Central memory CD4-positive, alpha-beta T cell (primary cell): ENCODE measurements at regions not wholly inside any gene's neighbourhood (a gene's known extent, or its start where the extent isn't known, plus 50 kb on each side); places are given as distances from the start of the nearest gene placed in this dataset.

Source experiments
- DNase-seq: peaks from one replicate; pipeline ENCODE4 v3.0.0; 2022

DNA sequence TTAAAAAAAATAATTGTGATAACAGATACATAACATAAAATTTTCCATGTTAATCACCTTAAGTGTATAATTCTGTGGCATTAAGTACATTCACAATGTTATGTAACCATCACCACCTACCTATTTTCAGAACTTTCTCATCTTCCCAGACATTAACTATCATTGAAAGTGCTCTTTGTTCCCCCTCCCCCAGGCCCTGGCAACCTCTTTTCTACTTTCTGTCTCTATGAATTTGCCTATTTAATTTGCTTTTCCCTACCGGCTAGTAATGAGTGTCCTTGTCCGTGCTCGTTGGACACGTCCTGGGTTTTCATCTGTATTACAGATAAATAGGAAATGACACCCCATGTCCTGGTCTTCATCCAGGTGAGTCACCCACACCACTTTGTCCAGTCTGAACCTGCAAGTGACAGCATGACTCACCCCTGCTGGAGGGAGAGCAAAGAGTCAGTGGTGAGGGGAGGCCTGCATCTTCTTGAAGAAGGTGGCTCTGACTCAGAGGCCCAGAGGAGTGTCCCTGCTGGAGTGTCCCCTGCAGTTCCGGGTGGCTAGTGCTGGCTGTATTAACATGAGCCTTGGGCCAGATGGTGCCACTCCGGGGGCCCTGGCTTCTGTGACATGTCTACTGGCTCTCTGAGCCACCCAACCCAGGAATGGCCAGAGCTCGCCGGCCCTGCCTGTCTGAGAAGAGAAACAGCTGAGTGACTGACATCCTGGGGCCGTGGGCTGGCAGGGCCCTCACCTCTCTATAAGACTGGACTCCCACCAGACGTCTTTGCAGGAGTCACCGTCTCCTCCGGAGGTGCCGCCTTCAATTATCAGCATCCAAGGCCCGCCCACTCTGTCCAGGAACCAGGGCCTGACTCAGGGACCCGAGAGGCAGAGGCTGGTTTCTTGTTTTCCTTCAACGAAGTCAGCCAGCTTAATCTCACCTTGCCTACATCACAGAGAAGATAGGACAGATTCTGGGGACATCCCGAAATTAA, 503.2 kb upstream of the MKI67 start:
- no peak for DNase-seq

DNA sequence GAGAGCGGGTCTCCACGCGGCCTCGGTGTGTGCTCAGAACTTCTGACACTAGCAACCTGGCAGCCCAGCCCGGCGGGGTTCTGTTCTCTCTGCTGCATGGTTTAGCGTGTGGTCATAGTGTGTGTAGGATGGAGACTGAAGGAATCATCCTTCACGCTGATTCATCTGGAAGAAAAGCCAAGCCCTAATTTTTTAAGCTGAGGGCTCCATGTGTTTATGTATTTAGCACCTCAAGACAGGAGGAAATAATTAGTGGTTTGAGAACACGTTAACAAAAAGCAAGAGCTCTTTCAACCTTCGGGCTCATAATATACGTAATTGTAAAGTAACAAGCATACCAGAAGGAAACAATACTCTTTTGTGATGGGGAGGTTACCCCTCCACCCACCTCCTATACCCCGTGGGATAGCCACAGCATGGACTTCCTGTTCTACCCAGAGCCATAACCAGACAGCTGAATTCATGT, 504.6 kb upstream of the MKI67 start:
- DNase-seq = no peak

DNA sequence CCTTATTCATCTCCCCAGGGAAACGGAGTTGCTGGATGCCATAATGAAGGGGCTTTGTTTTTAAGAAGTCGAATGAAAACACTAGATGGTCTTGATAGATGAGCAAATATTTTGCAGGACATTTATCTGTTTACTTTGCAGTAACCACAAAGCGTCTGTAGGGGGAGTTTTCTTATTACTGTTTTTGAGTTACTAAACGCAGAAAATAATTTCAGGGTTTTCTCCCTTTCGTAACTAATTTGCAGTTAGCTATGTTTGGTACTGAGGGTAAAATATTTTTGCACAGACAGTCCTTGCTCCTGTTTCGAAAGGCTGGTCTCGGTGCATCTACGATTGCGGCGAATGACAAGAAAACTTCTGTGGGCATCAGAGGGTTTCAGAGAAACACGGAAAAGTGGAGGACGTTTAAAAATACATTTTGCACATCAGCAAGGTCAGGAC, 505.6 kb upstream of the MKI67 start:
- DNase-seq = no peak

DNA sequence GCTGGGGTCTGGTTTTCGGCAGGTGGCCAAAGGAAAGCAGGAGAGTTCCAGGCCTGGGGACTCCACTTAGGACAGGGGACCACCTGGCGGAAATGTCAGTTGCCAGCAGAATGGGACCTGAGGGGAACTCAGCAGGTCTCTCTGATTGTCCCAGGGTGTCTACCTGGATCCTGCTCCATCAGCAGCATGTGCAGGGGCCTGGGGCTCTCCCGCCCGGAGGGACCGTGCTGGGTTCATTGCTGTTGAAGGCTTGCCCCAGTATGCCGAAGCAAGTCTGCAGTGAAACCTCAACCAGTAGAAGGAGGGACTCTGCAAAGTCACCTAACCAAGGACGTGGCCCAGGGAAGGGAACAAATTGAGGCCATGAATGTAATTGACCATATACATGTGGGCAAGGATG, 506.5 kb upstream of the MKI67 start:
- DNase-seq = no peak

DNA sequence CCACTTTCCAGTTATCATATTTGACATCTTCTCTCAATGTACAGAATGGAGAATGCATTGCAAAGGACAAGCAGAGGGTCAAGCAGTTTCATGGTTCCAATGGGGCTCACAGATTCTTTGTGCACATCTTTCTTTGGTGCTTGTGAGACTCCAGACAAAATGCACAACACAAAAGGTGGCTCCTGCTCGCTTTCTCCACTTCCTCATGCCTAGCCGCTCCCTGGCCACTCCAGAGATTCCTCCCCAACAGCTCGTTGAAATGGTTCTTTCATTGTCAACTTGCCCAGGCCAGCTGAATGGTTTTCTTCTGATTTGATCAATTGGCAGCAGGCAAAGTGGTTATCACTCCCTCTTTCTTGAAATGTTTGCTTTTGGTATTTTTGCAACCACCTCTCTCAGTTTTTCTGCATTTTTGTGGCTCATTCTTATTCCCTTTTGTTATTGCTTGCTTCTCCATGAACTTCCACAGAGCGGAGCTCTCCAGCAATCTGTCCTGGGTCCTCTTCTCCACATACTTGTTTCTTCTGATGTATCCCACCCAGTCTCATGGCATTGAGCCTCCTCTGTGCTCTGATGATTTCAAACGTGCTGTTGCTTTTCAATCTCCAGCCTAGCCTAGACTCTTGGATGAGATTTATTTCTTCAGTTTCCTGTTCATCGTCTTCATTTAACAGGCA, 507.8 kb upstream of the MKI67 start:
- no peak for DNase-seq

DNA sequence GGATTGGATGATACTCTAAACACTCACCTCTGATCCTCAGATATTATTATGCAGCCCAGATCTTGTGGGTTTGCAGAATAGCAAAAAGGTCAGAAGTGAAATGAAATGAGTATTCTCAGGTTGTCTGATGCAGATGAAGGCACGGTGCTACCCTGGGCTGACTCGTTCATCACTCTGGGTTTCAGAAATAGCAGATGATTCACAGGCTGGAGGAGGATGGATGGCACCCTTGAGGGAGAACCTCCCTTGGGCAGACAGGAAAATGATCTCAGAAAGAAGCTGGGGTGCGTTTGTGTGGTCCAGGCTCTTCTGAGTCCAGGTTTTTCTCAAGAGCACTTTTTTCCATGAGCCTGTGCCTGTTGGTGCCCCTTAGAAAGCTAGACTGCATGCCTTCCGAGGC, 515.8 kb upstream of the MKI67 start:
- no peak for DNase-seq

DNA sequence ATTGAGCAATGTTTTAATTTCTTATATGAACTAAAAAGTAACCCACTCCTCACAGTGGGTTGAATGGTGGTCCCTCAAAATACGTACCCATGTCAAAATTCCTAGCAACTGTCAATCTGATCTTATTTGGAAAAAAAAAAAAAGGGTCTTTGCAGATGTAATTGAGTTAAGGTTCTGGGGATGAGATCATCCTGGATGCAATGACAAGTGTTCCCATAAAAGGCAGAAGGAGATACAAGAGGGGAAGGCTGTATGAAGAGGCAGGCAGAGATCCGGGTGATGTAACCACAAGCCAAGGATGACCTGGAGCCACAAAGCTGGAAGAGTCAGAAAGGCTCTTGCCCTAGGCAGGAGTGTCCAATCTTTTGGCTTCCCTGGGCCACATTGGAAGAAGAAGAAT, 516.3 kb upstream of the MKI67 start:
- no peak for DNase-seq

DNA sequence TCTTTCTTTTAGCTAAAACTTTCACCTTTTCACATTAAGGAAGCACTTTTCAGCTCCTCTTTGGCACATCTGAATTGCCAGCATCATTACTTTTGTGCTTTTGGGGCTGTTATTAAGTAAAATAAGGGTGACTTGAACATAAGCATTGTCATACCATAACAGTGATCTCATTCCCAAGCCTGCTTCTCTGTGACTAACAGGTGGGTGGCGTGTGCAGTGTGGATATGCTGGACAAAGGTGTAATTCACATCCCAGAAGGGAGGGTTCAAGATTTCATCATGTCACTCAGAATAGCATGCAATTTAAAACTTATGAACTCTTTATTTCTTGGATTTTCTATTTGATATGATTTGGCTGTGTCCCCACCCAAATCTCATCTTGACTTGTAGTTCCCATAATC, 517.4 kb upstream of the MKI67 start:
- no peak for DNase-seq

DNA sequence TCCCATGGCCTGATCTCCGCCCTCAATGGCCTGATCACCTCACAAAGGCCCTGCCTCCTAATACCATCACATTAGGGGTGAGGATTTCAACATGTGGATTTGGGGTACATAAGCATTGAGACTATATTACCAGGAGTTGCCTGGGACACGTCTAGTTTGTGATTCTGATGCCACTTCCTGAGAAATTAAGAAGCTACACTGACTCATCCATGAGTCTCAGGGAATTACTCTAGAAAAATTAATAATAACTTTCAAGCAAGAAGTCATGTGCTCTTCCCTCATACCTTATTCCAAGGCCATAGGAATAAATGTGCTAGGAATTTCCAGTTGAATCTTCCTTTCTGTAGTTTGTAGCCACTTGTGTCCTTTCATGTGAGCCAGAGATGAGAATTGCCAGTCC, 519.3 kb upstream of the MKI67 start:
- DNase-seq = no peak

DNA sequence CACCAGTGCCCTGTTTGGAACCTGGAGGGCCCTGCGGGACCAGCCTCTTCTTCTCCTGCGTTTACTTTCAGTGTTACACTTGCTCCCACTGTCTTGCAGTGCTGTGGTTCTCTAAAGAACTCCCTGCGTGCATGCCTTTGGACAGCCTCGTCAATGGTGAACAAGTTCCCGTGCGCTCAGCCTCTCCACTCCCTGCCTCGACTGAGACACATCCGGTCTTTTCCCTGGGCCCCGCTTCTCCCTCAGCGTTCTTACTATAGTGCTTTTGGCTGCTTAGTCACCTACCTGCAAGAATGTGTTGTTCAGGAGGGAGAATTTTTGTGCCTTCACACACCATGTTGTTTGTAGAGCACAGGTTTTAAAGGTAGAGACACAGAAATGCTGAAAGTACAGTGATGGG, 520.7 kb upstream of the MKI67 start:
- no peak for DNase-seq

DNA sequence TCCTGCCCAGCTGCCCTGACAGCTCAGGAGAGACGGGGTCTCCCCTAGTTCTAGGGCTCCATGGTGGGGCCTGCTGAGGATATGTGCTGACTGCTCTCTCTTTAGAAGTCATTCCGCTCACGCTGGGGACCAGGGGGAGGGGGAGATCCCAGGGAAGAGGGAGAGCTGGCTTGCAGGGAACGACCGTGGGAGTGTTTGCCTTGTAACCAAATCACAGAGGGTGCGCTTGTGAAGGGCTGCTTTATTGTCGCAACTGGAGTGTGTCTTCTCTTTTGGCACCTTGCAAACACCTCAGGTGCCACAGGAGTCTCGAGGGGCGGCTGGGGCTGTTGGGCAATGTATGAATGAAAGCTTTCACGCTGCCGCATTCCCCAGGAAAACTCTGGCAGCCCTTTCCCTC, 531.3 kb upstream of the MKI67 start:
- no peak for DNase-seq

DNA sequence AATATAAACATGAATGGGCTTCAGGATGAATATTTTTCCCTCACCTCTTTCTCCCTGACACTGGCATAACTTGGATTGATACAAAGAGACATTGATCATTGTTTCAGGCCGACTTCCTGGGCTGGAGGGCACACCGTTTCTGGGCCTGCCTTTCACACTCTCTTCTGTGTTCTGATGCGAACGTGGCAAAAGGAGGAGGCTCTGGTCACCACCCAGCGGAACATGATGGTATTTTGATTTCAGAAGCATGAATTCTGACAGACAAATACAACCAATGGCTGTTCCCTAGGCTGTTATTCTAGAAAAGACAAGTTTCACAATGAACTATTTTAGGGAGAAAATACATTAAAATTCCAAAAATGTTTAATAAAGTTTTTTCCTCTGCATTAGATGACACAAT, 534.5 kb upstream of the MKI67 start:
- no peak for DNase-seq

DNA sequence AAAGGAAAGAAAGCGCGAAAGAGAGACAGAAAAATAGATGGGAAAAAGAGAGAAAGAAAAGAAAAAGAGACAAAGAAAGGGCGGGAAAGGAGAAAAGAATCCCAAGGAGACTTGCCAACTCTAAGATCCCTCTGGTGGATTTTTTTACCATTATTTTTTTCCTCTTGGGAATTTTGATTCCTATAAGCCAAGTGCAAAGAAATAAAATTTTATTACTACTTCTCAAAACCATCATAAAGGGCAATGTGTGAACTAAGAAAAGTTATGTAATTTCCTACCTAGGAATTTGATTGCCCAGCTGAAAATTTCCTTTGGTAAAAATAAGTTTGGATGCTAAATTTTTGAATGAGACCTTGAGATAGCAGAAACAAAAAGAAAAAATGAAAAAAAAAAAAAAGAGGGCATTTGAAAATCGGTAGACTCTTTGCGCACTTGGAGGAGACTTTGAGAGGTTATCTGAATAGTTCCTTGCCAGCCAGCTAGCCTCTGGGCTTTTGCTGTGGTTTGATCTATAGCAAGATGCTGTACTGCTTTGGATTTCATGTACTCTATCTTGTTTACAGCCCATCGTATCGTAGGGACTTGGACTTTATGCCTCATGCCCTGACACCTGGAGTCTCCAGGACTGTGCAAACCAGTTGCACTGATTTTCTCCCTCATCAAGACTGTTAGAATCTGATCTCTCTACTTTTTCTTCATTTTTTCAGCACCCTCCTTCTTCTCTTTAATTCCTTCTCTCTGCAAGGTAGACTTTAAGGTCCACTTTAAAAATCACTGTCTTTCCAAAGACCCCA, 535.4 kb upstream of the MKI67 start:
- no peak for DNase-seq

DNA sequence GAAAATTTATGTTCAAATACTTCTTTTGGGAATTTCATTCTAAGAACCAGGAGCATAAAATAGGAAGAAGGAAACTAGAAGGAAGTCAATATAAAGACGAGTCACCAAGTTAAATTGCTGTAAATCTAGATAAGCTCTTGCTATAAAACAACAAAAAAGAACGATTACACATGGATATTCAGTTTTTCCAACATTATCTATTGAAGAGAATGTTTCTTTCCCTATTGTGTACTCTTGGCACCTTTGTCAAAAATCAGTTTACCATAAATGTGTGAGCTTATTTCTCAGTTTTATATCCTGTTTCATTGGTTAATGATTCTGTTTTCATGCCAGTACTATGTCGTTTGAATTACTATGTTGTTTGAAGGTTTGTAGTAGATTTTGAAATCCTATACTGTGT, 536.3 kb upstream of the MKI67 start:
- no peak for DNase-seq

DNA sequence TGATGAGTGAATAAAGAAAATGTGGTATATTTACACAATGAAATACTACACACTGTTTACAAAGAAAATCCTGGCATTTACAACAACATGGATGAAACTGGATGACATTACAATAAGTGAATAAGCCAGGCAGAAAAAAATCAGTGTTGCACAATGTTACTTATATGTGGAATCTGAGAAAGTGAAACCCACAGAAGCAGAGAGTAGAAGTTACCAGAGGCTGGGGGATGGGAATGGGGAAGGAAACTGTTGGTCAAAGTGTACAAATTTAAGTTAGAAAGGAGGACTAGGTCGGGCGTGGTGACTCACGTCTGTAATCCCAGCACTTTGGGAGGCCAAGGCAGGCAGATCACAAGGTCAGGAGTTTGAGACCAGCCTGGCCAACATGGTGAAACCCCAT, 538.5 kb upstream of the MKI67 start:
- DNase-seq = no peak

DNA sequence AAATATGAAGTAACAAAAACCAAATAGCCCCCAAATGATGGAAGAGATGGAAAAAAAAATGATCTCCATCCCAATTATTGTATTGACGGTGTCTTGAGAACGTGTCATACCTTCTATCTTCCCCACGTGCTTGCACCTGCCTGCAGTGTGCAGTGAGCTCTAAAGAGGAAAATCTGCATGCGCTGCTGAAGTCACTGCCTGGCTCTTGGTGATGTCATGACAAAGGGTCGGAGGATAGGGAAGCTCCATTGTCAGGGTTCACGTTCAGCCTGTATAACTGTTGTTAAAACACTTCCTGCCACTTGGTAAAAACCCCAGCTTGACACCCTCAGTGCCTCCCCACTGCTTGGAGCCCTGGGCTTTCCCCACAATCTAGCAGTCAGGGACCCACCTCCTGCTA, 549.2 kb upstream of the MKI67 start:
- DNase-seq = no peak

DNA sequence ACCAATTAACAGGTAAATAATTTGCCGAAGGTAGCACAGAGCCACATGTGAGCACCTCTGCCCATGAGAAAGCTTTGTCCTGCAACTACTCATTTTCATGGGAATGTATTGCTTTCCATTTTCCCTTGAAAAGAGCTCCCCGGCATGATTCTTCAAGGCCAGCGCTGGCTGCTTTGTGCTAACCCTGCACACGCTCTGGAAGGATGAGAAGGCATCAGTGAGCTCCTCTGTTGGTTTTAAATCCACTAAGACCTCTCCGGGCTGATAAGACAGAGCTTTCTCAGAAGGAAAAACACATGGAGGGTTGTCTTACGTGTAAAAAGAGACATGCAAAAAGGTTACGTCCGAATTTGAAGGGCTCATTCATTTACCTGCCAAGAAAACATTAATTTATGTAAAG, 553.9 kb upstream of the MKI67 start:
- no peak for DNase-seq

DNA sequence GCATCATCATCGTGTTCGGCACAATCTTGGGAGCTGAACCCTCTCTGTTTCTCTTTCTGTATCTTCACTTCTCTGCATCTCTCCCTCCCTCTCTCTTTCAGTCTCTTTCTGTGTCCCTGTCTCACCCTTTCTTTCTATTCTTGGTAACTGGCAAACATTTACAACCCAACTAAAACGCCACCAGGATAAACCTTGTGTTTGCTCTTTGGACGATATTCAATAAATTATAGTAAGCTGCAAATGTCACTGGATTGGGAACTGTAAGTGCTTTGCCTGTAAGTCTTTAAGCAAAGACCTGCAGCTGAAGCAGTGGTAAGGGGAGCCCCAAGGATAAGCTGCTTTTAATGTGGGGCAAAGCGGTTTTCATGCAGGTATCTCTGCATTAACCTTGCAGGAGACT, 558.0 kb upstream of the MKI67 start:
- no peak for DNase-seq

DNA sequence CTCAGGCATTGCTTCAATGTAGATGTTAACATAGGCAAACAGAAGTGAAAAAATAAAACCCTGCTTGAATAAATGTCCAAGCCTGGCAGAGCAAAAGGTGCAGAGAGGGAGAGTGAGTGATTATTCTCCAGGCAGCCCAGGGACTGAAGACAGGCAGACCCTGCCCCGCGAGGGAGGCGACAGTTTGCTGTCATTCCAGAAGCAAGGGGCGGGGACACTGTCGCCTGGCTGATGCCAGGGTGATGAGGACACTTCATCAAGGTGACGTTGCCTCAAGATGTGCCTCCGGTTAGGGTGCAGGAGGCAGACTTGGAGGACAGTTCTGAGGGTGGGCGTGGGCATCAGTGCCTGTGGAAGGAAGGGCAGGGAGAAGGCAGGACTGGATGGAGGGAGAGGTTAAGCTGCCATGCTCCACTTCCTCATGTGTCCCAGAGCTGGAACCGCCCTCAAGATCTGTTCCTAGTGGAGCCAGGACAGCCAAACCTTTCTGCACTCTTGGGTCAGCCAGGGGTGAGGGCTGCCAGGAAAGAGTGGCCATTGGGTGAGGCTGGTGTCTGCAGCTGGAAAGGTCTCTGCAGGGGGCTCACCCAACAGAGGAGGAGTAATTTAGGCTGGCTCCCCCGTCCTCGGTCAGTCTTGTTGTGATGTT, 560.5 kb upstream of the MKI67 start:
- DNase-seq = no peak

DNA sequence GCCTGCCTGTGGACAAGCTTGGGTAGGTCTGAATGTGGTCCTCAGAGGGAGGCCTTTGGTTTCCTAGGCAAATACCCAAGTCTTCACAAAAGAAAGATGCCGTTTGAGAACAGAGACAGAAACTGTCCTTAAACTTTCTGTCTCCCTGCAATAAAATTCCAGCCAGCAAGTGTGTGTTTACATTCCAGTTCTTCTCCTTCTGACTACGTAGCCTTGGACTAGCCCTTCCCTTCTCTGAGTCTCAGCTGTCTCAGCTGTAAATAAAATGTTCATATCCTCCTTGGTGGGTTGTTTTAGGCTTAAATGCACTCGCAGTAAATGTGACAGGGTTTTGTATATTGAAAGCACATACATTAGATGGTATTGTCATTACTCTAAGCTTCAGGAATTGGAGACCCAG, 561.2 kb upstream of the MKI67 start:
- no peak for DNase-seq

DNA sequence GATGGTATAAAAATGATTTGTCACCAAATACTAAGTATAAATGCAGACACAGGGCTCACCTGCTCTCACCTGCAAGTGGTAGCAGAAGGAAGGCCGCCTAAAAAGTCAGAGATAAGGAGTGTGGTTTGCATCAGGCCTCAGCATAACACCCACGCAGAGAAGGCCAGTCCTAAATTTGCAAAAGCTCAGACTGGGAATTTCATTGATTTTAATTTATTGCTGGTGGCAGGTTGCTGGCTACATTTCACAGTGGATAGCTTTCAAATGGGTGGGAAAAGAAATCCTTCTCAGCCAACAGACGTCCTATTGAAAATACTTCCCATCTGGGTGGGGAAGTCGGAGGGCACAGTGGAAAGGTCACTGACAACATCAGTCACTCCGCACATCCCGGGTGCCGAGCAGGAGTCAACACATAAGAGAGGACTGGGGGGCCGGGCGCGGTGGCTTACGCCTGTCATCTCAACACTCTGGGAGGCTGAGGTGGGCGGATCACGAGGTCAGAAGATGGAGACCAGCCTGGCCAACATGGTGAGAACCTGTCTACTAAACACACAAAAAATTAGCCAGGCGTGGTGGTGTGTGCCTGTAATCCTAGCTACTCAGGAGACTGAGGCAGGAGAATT, 561.8 kb upstream of the MKI67 start:
- no peak for DNase-seq

DNA sequence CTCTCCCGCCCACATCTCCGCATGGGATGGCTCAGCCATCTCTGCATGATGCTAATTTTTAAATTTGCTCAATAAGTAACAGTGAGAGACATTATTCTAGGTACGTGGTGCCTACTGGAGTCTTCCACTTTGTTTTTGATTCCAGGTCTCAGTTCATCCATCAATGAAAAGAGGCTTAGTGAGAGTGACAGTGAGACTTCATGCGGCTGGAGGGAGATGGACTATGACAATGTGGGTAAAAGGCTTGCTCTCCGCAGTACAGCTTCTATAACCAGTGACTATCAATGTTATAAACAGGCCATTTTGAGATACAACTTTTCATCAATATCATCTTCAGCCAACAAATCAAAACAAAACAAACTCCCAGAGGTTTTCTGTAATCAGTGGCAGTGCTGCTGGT, 563.4 kb upstream of the MKI67 start:
- DNase-seq = no peak
